HG02840 (cell line): ENCODE measurements at regions not wholly inside any gene's neighbourhood (a gene's known extent, or its start where the extent isn't known, plus 50 kb on each side); places are given as distances from the start of the nearest gene placed in this dataset.

Experiments used
- ATAC-seq: cut with Tn5 transposase; IDR thresholded peaks from one replicate; pipeline ENCODE4 v1.9.1; 2021; ENCODE audit warnings: mild to moderate bottlenecking, moderate library complexity, moderate number of reproducible peaks; ENCODE audit not compliant: unreplicated experiment, low FRiP score

- ATAC-seq = no peak
These were observed 622.3 kb downstream of the SEMA5A start for GRCh38 chr5:8923526-8923925.

GRCh38 chr5:8924054-8924793, 621.7 kb downstream of the SEMA5A start:
- ATAC-seq = no peak

- ATAC-seq = no peak
These were observed 615.9 kb downstream of the SEMA5A start for GRCh38 chr5:8930021-8930420.

DNA sequence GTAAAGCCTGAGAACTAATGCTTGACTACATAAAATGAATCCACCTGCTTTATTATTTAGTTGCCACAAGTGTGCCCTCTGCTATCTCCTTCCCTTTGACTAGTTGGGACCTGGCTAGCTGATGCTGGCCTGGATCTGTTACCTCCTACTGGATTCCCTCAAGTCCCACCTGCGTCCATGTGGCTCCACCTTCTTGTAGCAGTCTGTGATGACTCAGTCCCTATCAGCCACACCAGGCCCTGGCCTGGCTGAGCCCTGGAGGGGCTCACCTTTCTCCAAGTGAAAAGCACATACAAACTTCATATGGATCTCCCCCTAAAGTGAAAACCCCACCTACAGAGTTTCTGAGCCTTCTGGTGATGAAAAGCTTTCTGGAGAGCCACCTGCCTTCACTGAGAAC, 611.4 kb downstream of the SEMA5A start:
- no peak for ATAC-seq

- ATAC-seq = no peak
These were observed 604.9 kb downstream of the SEMA5A start for GRCh38 chr5:8940934-8941333.

- ATAC-seq = no peak
These were observed 602.6 kb downstream of the SEMA5A start for GRCh38 chr5:8943301-8943700.

DNA sequence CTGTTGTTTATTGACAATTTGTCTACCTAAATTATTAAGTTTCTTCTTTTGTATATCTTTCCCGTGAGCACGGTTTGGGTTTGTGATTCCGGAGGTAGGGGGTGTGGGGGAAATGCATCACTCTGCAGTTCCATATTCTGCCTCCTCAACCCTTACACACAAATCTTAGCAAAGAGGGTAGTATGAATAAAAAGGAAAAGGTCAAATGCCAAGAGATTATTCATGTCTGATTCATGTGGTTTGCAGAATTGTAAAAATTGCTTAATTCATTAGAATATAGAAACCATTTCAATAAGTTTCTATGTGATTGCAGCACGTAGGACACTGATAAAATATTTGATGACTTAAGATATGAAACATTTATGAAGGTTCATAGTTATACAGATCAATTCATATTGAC, 601.9 kb downstream of the SEMA5A start:
- no peak for ATAC-seq

GRCh38 chr5:8945972-8946371, 599.9 kb downstream of the SEMA5A start:
- ATAC-seq = no peak

DNA sequence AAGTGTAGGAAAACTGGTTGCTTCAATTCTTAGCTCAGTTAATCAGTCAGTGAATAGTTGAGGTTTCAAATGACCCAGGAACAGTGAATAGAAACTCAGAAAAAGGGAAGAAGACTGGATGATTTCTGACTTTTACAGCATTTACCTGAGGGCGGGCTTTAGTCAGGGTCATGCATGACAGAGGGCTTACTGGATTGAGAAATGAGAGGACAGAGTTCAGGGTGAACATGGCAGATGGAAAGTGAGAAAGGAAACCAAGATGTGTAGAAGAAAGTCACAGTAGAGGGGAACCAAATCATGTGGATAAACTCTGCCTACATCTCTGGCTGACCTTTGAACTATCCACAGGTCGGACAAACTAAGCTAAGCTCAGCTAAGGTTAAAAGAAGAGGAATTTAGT, 596.0 kb downstream of the SEMA5A start:
- ATAC-seq = peak; percentile 92

DNA sequence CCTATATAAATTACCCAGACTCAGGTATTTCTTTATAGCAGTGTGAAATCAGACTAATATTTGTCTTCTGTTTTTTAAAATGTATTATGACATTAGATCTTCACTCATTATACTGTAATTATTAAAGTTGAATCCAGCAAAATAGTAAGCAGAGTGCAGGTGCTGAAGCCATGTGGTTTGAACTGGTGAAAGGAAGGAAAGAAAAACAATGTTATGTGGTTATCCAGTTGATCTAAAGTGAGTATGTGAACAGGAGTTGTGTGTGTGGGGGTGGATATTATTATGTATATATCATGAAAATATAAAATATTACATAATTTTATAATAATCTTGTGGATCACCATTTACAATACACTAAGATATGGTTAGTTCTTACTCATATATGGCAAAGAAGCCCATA, 593.7 kb downstream of the SEMA5A start:
- no peak for ATAC-seq

DNA sequence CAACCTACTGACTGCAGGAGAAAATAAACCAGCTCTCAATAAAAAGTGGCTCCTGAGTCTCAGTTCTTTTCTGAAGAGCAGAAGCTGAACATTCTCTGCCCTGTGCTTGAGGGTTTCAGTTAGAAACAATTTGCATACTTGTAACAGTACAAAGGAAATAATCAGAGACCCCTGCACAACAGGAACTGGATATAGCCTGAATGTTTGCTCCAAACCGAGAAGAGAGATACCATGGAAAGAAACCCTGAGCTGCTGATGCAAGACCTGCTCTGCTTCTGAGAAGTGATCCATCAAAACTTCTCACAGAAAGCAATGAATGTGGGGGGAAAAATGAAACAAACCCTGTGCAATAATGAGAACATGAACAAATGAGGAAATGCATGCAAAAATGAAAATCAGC, 592.9 kb downstream of the SEMA5A start:
- ATAC-seq = no peak

- no peak for ATAC-seq
These were observed 591.9 kb downstream of the SEMA5A start for GRCh38 chr5:8953911-8954438.

DNA sequence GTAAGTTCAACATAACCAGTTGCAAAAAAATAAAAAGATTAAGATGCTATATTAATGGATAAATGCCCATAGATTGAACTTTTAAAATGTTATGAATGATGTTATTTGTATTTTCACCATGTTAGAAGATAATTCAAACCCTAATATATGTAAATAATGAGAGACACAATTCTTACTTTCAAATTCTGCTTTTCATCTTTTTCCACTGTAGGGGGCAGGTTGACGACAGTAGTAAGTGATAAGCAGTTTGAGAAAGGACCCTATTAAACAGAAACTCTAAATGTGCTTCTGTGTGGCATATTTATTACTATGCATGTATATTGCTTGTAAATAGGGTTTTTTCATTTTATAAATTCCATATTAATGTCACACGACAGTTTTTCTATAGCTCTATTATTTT, 591.1 kb downstream of the SEMA5A start:
- ATAC-seq = no peak

DNA sequence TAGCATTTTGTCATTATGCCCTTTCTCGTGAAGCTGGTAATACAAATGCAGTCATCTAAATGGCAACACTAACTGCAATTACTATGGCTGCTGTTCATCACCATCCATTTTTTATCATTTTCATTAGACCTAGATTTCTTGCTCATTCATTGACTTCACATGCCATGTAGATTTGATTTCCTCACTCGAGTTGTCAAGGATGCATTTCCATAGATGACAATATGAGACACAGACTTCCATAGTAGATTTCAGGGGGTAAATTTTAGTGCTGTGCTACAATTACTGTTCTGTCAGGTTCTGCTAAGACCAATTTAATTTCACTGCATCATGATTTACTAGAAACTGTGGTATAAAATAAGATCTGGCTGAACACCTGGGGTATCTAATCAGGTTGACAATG, 589.2 kb downstream of the SEMA5A start:
- ATAC-seq = no peak

DNA sequence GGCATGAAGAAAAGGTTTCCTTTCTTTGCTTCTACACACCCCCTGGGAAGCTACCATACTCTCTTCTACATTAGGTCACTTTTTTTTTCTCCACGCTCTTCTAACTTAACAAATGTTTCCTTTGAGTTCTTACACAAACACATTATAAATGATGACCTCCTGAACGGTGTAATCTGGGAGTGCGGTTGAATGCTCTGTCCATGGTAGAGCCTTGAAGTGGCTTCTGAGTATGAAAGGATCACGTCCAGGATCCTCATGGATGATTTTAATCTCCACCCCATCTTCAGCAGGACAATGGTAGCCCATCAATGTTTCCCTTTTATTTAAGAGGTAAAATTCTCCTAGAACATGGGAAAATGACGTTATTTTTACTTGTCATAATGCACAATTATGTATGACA, 587.3 kb downstream of the SEMA5A start:
- no peak for ATAC-seq

- ATAC-seq = no peak
These were observed 584.7 kb downstream of the SEMA5A start for GRCh38 chr5:8961219-8961618.

GRCh38 chr5:8961956-8962355, 583.9 kb downstream of the SEMA5A start:
- ATAC-seq = no peak

GRCh38 chr5:8981016-8981415, 564.9 kb downstream of the SEMA5A start:
- no peak for ATAC-seq

DNA sequence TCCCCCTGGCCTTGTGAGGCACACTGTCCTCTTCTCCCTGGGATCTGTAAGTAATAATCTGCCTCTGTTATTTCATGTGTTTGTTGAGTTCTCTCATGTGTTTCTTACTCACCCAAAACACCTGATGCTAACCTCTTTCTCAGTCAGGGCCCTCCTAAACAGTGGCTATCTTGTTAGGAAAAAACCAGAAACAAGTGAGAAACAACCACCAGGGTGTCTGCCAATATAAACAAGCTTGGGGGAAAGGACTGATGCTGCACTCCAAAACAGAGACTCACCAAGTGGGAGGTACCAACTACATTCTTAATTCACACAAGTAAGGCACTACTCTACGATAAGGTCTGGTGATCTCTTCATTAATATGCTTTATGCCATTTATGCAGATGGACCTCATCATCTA, 564.4 kb downstream of the SEMA5A start:
- ATAC-seq = no peak

- ATAC-seq = no peak
These were observed 561.5 kb downstream of the SEMA5A start for GRCh38 chr5:8984386-8984785.
